ENCODE measurements at regions not wholly inside any gene's neighbourhood (a gene's known extent, or its start where the extent isn't known, plus 50 kb on each side); places are given as distances from the start of the nearest gene placed in this dataset.

- Histone ChIP-seq H3K9ac (ENCODE audit: low read length) (no peak overlapping the region), H4K20me1 (ENCODE audit: low read depth, low read length) (no peaks in the 10 kb centered on the region), H3F3A (ENCODE audit: insufficient read depth) (no peaks in the 10 kb centered on the region), H3K9me2 (replicated peaks; ENCODE audit: insufficient read depth, low read length) (no peaks in the 10 kb centered on the region), H3K36me3 (ENCODE audit: low read length) (no peaks in the 10 kb centered on the region), H3K9me3 (ENCODE audit: insufficient read depth, low read length) (no peaks in the 10 kb centered on the region), H3K4me2 (ENCODE audit: low read depth, low read length, poor library complexity, severe bottlenecking) (no peak overlapping the region), H3K4me3 (ENCODE audit: insufficient read depth, low read length, poor library complexity, severe bottlenecking) (no peak overlapping the region), H2AFZ (ENCODE audit: low read depth, low read length, severe bottlenecking) (no peak overlapping the region), H3K27ac (ENCODE audit: low read depth, low read length) (no peak overlapping the region), H3K27me3 (ENCODE audit: low read length) (no peaks in the 10 kb centered on the region), H3K79me2 (ENCODE audit: insufficient read depth, low read length) (no peaks in the 10 kb centered on the region)
- no peak for TF ChIP-seq CTCF (IDR thresholded peaks at IDR 0.05; ENCODE audit: insufficient read depth, low read length, poor library complexity, severe bottlenecking)
- no peak for TF ChIP-seq EZH2phosphoT487 (conservative IDR thresholded peaks at IDR 0.05; ENCODE audit: low read length)
Observed at GRCh38 chr18:53784253-53784652, 440.2 kb downstream of the MBD2 start.

GRCh38 chr18:53780666-53781065 is 443.8 kb downstream of the MBD2 start:
- Histone ChIP-seq H3K4me2 (ENCODE audit: low read depth, low read length, poor library complexity, severe bottlenecking) (no peak overlapping the region), H3K79me2 (ENCODE audit: insufficient read depth, low read length) (no peaks in the 10 kb centered on the region), H3K36me3 (ENCODE audit: low read length) (no peaks in the 10 kb centered on the region), H3K9ac (ENCODE audit: low read length) (no peak overlapping the region), H3K27me3 (ENCODE audit: low read length) (no peaks in the 10 kb centered on the region), H4K20me1 (ENCODE audit: low read depth, low read length) (no peaks in the 10 kb centered on the region), H3K9me2 (replicated peaks; ENCODE audit: insufficient read depth, low read length) (no peaks in the 10 kb centered on the region), H3K4me3 (ENCODE audit: insufficient read depth, low read length, poor library complexity, severe bottlenecking) (no peak overlapping the region), H3K9me3 (ENCODE audit: insufficient read depth, low read length) (no peaks in the 10 kb centered on the region), H3F3A (ENCODE audit: insufficient read depth) (no peaks in the 10 kb centered on the region), H3K27ac (ENCODE audit: low read depth, low read length) (no peak overlapping the region), H2AFZ (ENCODE audit: low read depth, low read length, severe bottlenecking) (no peak overlapping the region)
- TF ChIP-seq CTCF (IDR thresholded peaks at IDR 0.05; ENCODE audit: insufficient read depth, low read length, poor library complexity, severe bottlenecking) = no peak

GRCh38 chr18:53772293-53772692 is 452.2 kb downstream of the MBD2 start:
- Histone ChIP-seq H3K4me2 (ENCODE audit: low read depth, low read length, poor library complexity, severe bottlenecking) (no peak overlapping the region), H3K27ac (ENCODE audit: low read depth, low read length) (no peak overlapping the region), H3K9me3 (ENCODE audit: insufficient read depth, low read length) (no peaks in the 10 kb centered on the region), H3F3A (ENCODE audit: insufficient read depth) (no peaks in the 10 kb centered on the region), H3K4me3 (ENCODE audit: insufficient read depth, low read length, poor library complexity, severe bottlenecking) (no peak overlapping the region), H3K9ac (ENCODE audit: low read length) (no peak overlapping the region), H3K27me3 (ENCODE audit: low read length) (no peaks in the 10 kb centered on the region), H3K9me2 (replicated peaks; ENCODE audit: insufficient read depth, low read length) (no peaks in the 10 kb centered on the region), H2AFZ (ENCODE audit: low read depth, low read length, severe bottlenecking) (no peak overlapping the region), H3K79me2 (ENCODE audit: insufficient read depth, low read length) (no peaks in the 10 kb centered on the region), H4K20me1 (ENCODE audit: low read depth, low read length) (no peaks in the 10 kb centered on the region), H3K36me3 (ENCODE audit: low read length) (no peaks in the 10 kb centered on the region)
- TF ChIP-seq EZH2phosphoT487 (conservative IDR thresholded peaks at IDR 0.05; ENCODE audit: low read length) (no peak), CTCF (IDR thresholded peaks at IDR 0.05; ENCODE audit: insufficient read depth, low read length, poor library complexity, severe bottlenecking) (no peak)

GRCh38 chr18:53771664-53772063 is 452.8 kb downstream of the MBD2 start:
- no peaks in the 10 kb centered on the region for H3F3A ChIP-seq (ENCODE audit: insufficient read depth)
- H3K4me3 ChIP-seq (ENCODE audit: insufficient read depth, low read length, poor library complexity, severe bottlenecking) = no peak overlapping the region
- H4K20me1 ChIP-seq (ENCODE audit: low read depth, low read length) = no peaks in the 10 kb centered on the region
- no peak overlapping the region for H3K27ac ChIP-seq (ENCODE audit: low read depth, low read length)
- no peaks in the 10 kb centered on the region for H3K36me3 ChIP-seq (ENCODE audit: low read length)
- H3K9me2 ChIP-seq (replicated peaks; ENCODE audit: insufficient read depth, low read length) = no peaks in the 10 kb centered on the region
- TF ChIP-seq EZH2phosphoT487 (conservative IDR thresholded peaks at IDR 0.05; ENCODE audit: low read length) (no peak), CTCF (IDR thresholded peaks at IDR 0.05; ENCODE audit: insufficient read depth, low read length, poor library complexity, severe bottlenecking) (no peak)
- no peak overlapping the region for H3K4me2 ChIP-seq (ENCODE audit: low read depth, low read length, poor library complexity, severe bottlenecking)
- H3K27me3 ChIP-seq (ENCODE audit: low read length) = no peaks in the 10 kb centered on the region
- H3K9me3 ChIP-seq (ENCODE audit: insufficient read depth, low read length) = no peaks in the 10 kb centered on the region
- H2AFZ ChIP-seq (ENCODE audit: low read depth, low read length, severe bottlenecking) = no peak overlapping the region
- no peak overlapping the region for H3K9ac ChIP-seq (ENCODE audit: low read length)
- H3K79me2 ChIP-seq (ENCODE audit: insufficient read depth, low read length) = no peaks in the 10 kb centered on the region

Data from SU-DHL-6 (cell line).